C4-2B (cell line): ENCODE measurements at regions not wholly inside any gene's neighbourhood (a gene's known extent, or its start where the extent isn't known, plus 50 kb on each side); places are given as distances from the start of the nearest gene placed in this dataset.

Source experiments
- CTCF ChIP-seq: fragments of 450-650 bp; conservative IDR thresholded peaks from 2 replicates; pipeline ENCODE4 v1.5.1; 2017; ENCODE audit warnings: mild to moderate bottlenecking
- ZFX ChIP-seq: fragments of 450-650 bp; IDR thresholded peaks from 2 replicates; pipeline ENCODE4 v1.6.1; 2017

- TF ChIP-seq CTCF, result no peak
- TF ChIP-seq ZFX, result no peak
Measured at GRCh38 chr6:66198062-66198624, 491.1 kb upstream of the EYS start.
